Peyer's patch (tissue), 4 donors: ENCODE measurements at regions not wholly inside any gene's neighbourhood (a gene's known extent, or its start where the extent isn't known, plus 50 kb on each side); places are given as distances from the start of the nearest gene placed in this dataset.

Source experiments
- POLR2A ChIP-seq, 2 donors: fragments of 450-650 bp; IDR thresholded peaks; one replicate each; pipeline ENCODE4 v1.5.1; 2017; ENCODE audit warnings: antibody characterized with exemption in 2 of 2, mild to moderate bottlenecking in 2 of 2, moderate library complexity in 2 of 2
- TF ChIP-seq, protein P1 (sequence below), 6 experiments: fragments of 450-650 bp in 4 of 6; fragments of 200-600 bp in 2 of 6; sonication (generic) in 1 of 6; IDR thresholded peaks; one replicate each; pipeline ENCODE4 v1.5.1; 2017 to 2019; ENCODE audit warnings: antibody characterized with exemption in 6 of 6, mild to moderate bottlenecking in 3 of 6, moderate library complexity in 1 of 6

DNA sequence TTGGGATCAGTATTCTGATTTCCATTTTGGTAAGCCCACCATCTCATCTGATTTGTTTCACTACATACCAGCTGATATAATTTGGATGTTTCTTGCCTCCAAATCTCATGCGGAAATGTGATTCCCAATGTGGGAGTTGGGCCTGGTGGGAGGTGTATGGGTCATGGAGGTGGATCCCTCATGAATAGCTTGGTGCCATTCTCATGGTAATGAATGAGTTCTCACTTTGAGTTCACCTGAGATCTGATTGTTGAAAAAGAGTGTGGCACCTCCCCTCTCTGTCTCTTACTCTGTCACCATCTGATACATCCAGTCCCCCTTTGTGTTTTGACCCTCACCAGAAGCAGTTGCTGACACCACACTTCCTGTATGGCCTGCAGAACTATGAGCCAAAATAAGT, 347.3 kb downstream of the ARL4A start:
- TF ChIP-seq POLR2A (IDR thresholded peaks at IDR 0.05) = no peak
- TF ChIP-seq, protein P1, sequence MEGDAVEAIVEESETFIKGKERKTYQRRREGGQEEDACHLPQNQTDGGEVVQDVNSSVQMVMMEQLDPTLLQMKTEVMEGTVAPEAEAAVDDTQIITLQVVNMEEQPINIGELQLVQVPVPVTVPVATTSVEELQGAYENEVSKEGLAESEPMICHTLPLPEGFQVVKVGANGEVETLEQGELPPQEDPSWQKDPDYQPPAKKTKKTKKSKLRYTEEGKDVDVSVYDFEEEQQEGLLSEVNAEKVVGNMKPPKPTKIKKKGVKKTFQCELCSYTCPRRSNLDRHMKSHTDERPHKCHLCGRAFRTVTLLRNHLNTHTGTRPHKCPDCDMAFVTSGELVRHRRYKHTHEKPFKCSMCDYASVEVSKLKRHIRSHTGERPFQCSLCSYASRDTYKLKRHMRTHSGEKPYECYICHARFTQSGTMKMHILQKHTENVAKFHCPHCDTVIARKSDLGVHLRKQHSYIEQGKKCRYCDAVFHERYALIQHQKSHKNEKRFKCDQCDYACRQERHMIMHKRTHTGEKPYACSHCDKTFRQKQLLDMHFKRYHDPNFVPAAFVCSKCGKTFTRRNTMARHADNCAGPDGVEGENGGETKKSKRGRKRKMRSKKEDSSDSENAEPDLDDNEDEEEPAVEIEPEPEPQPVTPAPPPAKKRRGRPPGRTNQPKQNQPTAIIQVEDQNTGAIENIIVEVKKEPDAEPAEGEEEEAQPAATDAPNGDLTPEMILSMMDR (IDR thresholded peaks at IDR 0.05) = no peak
